H9 (cell line): ENCODE measurements at regions not wholly inside any gene's neighbourhood (a gene's known extent, or its start where the extent isn't known, plus 50 kb on each side); places are given as distances from the start of the nearest gene placed in this dataset.

Source experiments
- DNase-seq: peaks from one replicate; pipeline ENCODE4 v3.0.0-alpha.2; 2017
- H2AFZ ChIP-seq: one replicate; pipeline ENCODE4 v1.6.1; 2013; ENCODE audit warnings: mild to moderate bottlenecking, low read length, control low read depth, moderate library complexity
- H2AK5ac ChIP-seq: 2 replicates; pipeline ENCODE4 v1.6.1; 2013; ENCODE audit warnings: low read length, control low read depth, mixed read lengths; ENCODE audit not compliant: insufficient read length
- H2BK120ac ChIP-seq: one replicate; pipeline ENCODE4 v1.6.1; 2013; ENCODE audit warnings: low read depth, mild to moderate bottlenecking, low read length, control low read depth, inconsistent platforms; ENCODE audit not compliant: poor library complexity, severe bottlenecking
- H2BK12ac ChIP-seq: 2 replicates; pipeline ENCODE4 v1.6.1; 2013; ENCODE audit warnings: low read length, control low read depth, mixed read lengths, low read depth; ENCODE audit not compliant: insufficient read length
- H2BK15ac ChIP-seq: 2 replicates; pipeline ENCODE4 v1.6.1; 2013; ENCODE audit warnings: low read depth, low read length, control low read depth
- H2BK20ac ChIP-seq: one replicate; pipeline ENCODE4 v1.6.1; 2013; ENCODE audit warnings: low read depth, mild to moderate bottlenecking, low read length, control low read depth, inconsistent platforms; ENCODE audit not compliant: poor library complexity, severe bottlenecking
- H2BK5ac ChIP-seq: 2 replicates; pipeline ENCODE4 v1.6.1; 2013; ENCODE audit warnings: low read length, control low read depth, mixed read lengths; ENCODE audit not compliant: insufficient read length
- H3K14ac ChIP-seq: 2 replicates; pipeline ENCODE4 v1.6.1; 2013; ENCODE audit warnings: low read length, control low read depth; ENCODE audit not compliant: insufficient read depth
- H3K18ac ChIP-seq: 2 replicates; pipeline ENCODE4 v1.6.1; 2013; ENCODE audit warnings: low read depth, mild to moderate bottlenecking, mixed read lengths, low read length, control low read depth; ENCODE audit not compliant: insufficient read length
- H3K23ac ChIP-seq: 2 replicates; pipeline ENCODE4 v1.6.1; 2013; ENCODE audit warnings: low read length, control low read depth, mixed read lengths, low read depth; ENCODE audit not compliant: insufficient read length
- H3K23me2 ChIP-seq: 2 replicates; pipeline ENCODE4 v1.6.1; 2013; ENCODE audit warnings: low read depth, mild to moderate bottlenecking, mixed read lengths, low read length, control low read depth; ENCODE audit not compliant: insufficient read length, poor library complexity, severe bottlenecking
- H3K27ac ChIP-seq: 2 replicates; pipeline ENCODE4 v1.5.1; 2013; ENCODE audit warnings: low read length, control low read depth, mixed read lengths, low read depth; ENCODE audit not compliant: insufficient read length
- H3K27me3 ChIP-seq: 2 replicates; pipeline ENCODE4 v1.6.1; 2013; ENCODE audit warnings: low read length, control low read depth, inconsistent platforms; ENCODE audit not compliant: insufficient read depth
- H3K4ac ChIP-seq: 2 replicates; pipeline ENCODE4 v1.6.1; 2013; ENCODE audit warnings: low read depth, mild to moderate bottlenecking, control low read depth, inconsistent platforms, low read length, moderate library complexity
- H3K4me1 ChIP-seq: 2 replicates; pipeline ENCODE4 v1.6.1; 2013; ENCODE audit warnings: low read length, control low read depth, inconsistent platforms; ENCODE audit not compliant: insufficient read depth
- H3K4me2 ChIP-seq: 2 replicates; pipeline ENCODE4 v1.6.1; 2013; ENCODE audit warnings: low read length, control low read depth, mixed read lengths; ENCODE audit not compliant: insufficient read length, insufficient read depth
- H3K56ac ChIP-seq: 2 replicates; pipeline ENCODE4 v1.6.1; 2013; ENCODE audit warnings: low read depth, mild to moderate bottlenecking, mixed read lengths, low read length, control low read depth; ENCODE audit not compliant: insufficient read length
- H3K79me1 ChIP-seq: 2 replicates; pipeline ENCODE4 v1.6.1; 2013; ENCODE audit warnings: low read depth, mild to moderate bottlenecking, moderate library complexity, low read length, control low read depth, inconsistent platforms; ENCODE audit not compliant: insufficient read depth, poor library complexity, severe bottlenecking
- H3K79me2 ChIP-seq: 2 replicates; pipeline ENCODE4 v1.6.1; 2013; ENCODE audit warnings: low read length, control low read depth, inconsistent platforms; ENCODE audit not compliant: insufficient read depth
- H3K9ac ChIP-seq: 2 replicates; pipeline ENCODE4 v1.6.1; 2013; ENCODE audit warnings: low read length, control low read depth, mixed read lengths; ENCODE audit not compliant: insufficient read length; ENCODE audit errors: extremely low read depth
- H3K9me3 ChIP-seq: one replicate; pipeline ENCODE4 v1.6.1; 2013; ENCODE audit warnings: low read depth, low read length, inconsistent platforms; ENCODE audit not compliant: control insufficient read depth
- H3T11ph ChIP-seq: one replicate; pipeline ENCODE4 v1.6.1; 2013; ENCODE audit warnings: mild to moderate bottlenecking, low read length, control low read depth, inconsistent platforms
- H4K20me1 ChIP-seq: one replicate; pipeline ENCODE4 v1.6.1; 2013; ENCODE audit not compliant: control insufficient read depth, insufficient read length, insufficient read depth
- H4K5ac ChIP-seq: 2 replicates; pipeline ENCODE4 v1.6.1; 2013; ENCODE audit warnings: low read depth, mild to moderate bottlenecking, mixed read lengths, low read length, control low read depth; ENCODE audit not compliant: insufficient read length
- H4K8ac ChIP-seq: replicated peaks from 2 replicates; pipeline ENCODE4 v1.6.1; 2013; ENCODE audit warnings: low read length, control low read depth, mixed read lengths, low read depth; ENCODE audit not compliant: insufficient read length
- H4K91ac ChIP-seq: 2 replicates; pipeline ENCODE4 v1.6.1; 2013; ENCODE audit warnings: low read depth, mild to moderate bottlenecking, moderate library complexity, mixed read lengths, low read length, control low read depth; ENCODE audit not compliant: insufficient read length
- H3K27ac Mint-ChIP-seq, 3 experiments: 2 replicates in 2 of 3; 3 replicates in 1 of 3; pipeline ENCODE4 v1.8.0; 2020 to 2021; ENCODE audit warnings: mixed read lengths in 3 of 3, mild to moderate bottlenecking in 1 of 3, moderate library complexity in 1 of 3
- H3K27me3 Mint-ChIP-seq: 2 replicates; pipeline ENCODE4 v1.8.0; 2021; ENCODE audit warnings: low read depth, mild to moderate bottlenecking, moderate library complexity, mixed read lengths
- H3K36me3 Mint-ChIP-seq, 3 experiments: 2 replicates in 2 of 3; 3 replicates in 1 of 3; pipeline ENCODE4 v1.8.0; 2020 to 2021; ENCODE audit warnings: low read depth in 3 of 3, mixed read lengths in 3 of 3; ENCODE audit not compliant: insufficient read depth in 1 of 3
- H3K4me1 Mint-ChIP-seq, 2 experiments: 2 replicates each; pipeline ENCODE4 v1.8.0; 2020; ENCODE audit warnings: mixed read lengths in 2 of 2
- H3K4me3 Mint-ChIP-seq, 2 experiments: 2 replicates in 1 of 2; 3 replicates in 1 of 2; pipeline ENCODE4 v1.8.0; 2020 to 2021; ENCODE audit warnings: mild to moderate bottlenecking in 2 of 2, mixed read lengths in 2 of 2, moderate library complexity in 1 of 2
- H3K9me3 Mint-ChIP-seq, 2 experiments: 2 replicates in 1 of 2; 3 replicates in 1 of 2; pipeline ENCODE4 v1.8.0; 2020; ENCODE audit warnings: mild to moderate bottlenecking in 2 of 2, mixed read lengths in 2 of 2, moderate library complexity in 1 of 2
- WGBS: extraction: QIAGEN DNeasy Blood & Tissue Kit; methylation state at CpG from one replicate; pipeline ENCODE4 v1.1.7; 2013; ENCODE audit warnings: missing lambda C conversion rate, low lambda C conversion rate, mixed read lengths; ENCODE audit not compliant: insufficient read length; ENCODE audit errors: extremely low coverage; 5-methylcytosine and 5-hydroxymethylcytosine counted together
- TF ChIP-seq, protein P1 (sequence below): fragments of 200-600 bp; sonication (generic); conservative IDR thresholded peaks from 3 replicates; pipeline ENCODE4 v1.8.0; 2021; ENCODE audit warnings: antibody characterized with exemption, mild to moderate bottlenecking

DNA sequence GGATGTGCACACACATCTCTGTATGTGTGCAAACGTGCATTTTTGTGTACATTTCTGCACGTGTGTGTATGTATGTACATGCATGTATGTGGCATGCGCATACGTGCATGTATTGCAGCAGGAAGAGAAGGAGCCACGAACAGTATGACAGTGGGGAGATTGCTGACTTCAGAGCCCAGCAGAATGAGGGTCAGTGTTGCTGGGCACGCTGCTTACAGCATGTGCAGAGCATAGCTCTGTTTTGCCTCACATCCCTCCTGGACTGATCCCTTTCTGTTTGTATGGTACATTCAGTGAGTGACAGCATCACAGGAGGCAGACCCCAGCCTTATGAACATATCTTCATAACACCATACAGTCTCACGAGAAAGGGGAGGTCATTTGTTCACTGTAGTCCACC is 934.0 kb upstream of the EEF2KMT start:
- Histone ChIP-seq H3K14ac (no peak overlapping the region), H3K27me3 (no peaks in the 10 kb centered on the region), H3K56ac (no peak overlapping the region), H3K27ac (no peak overlapping the region), H3K18ac (no peak overlapping the region), H2AK5ac (no peak overlapping the region), H2AFZ (no peak overlapping the region), H3K9me3 (no peaks in the 10 kb centered on the region), H2BK120ac (no peak overlapping the region), H3K79me2 (no peaks in the 10 kb centered on the region), H3K4me1 (no peaks in the 10 kb centered on the region), H3K9ac (no peak overlapping the region), H3K23me2 (no peaks in the 10 kb centered on the region), H2BK20ac (no peak overlapping the region), H4K91ac (no peak overlapping the region), H4K8ac (no peak overlapping the region), H4K5ac (no peak overlapping the region), H3K23ac (no peak overlapping the region), H2BK5ac (no peak overlapping the region), H3T11ph (no peak overlapping the region), H3K4ac (no peak overlapping the region), H2BK15ac (no peak overlapping the region), H3K79me1 (no peaks in the 10 kb centered on the region), H3K4me2 (no peak overlapping the region), H2BK12ac (no peak overlapping the region), H4K20me1 (no peaks in the 10 kb centered on the region)
- H3K4me1 Mint-ChIP-seq, result peaks cover 0 to 3% of the 10 kb centered on the region in 2 experiments; a peak in 1 of 4 replicates
- peaks cover 0 to 4% (median 3%) of the 10 kb centered on the region in 3 experiments; a peak in 3 of 7 replicates for H3K36me3 Mint-ChIP-seq
- H3K27ac Mint-ChIP-seq, result no peak overlapping the region
- no peak overlapping the region for H3K4me3 Mint-ChIP-seq
- DNase-seq, result no peak
- H3K9me3 Mint-ChIP-seq, result peaks cover 2 to 6% of the 10 kb centered on the region in 2 experiments; a peak in 2 of 5 replicates
- WGBS, result no CpG with 5 or more reads among the region's 7 CpGs
- peaks cover 3% of the 10 kb centered on the region; the same call in 1 of the 2 replicates for H3K27me3 Mint-ChIP-seq
- TF ChIP-seq, protein P1, sequence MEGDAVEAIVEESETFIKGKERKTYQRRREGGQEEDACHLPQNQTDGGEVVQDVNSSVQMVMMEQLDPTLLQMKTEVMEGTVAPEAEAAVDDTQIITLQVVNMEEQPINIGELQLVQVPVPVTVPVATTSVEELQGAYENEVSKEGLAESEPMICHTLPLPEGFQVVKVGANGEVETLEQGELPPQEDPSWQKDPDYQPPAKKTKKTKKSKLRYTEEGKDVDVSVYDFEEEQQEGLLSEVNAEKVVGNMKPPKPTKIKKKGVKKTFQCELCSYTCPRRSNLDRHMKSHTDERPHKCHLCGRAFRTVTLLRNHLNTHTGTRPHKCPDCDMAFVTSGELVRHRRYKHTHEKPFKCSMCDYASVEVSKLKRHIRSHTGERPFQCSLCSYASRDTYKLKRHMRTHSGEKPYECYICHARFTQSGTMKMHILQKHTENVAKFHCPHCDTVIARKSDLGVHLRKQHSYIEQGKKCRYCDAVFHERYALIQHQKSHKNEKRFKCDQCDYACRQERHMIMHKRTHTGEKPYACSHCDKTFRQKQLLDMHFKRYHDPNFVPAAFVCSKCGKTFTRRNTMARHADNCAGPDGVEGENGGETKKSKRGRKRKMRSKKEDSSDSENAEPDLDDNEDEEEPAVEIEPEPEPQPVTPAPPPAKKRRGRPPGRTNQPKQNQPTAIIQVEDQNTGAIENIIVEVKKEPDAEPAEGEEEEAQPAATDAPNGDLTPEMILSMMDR, result no peak
